ENCODE measurements at regions not wholly inside any gene's neighbourhood (a gene's known extent, or its start where the extent isn't known, plus 50 kb on each side); places are given as distances from the start of the nearest gene placed in this dataset. TPM values are rescaled to one million over a fixed set of nuclear protein-coding genes. Genes with fewer than 3 reads are reported as not detected.
"Not testable (repeated sequence)": the region's sequence is repeated elsewhere in the genome, so short reads cannot be mapped to it uniquely, and the experiment has no call there.

GRCh38 chr13:23105051-23105450 lies 75.7 kb upstream of the SGCG start:
- CTCF ChIA-PET: no interaction called here

GRCh38 chr13:23107665-23108064 lies 73.1 kb upstream of the SGCG start:
- no peak for TF ChIP-seq CTCF (IDR thresholded peaks at IDR 0.05; ENCODE audit: insufficient read depth, low read depth, low read length)

More at GRCh38 chr13:23105051-23105450, 75.7 kb upstream of the SGCG start:
- Histone ChIP-seq H3K27me3 (ENCODE audit: control insufficient read depth, insufficient read depth, low read length) (no peaks in the 10 kb centered on the region), H3K36me3 (ENCODE audit: control insufficient read depth, insufficient read depth, low read length) (no peaks in the 10 kb centered on the region), H3K4me3 (ENCODE audit: low read depth, low read length) (no peak overlapping the region)
- DNase-seq (ENCODE audit: low read depth): no peak
- no peak for TF ChIP-seq CTCF (IDR thresholded peaks at IDR 0.05; ENCODE audit: insufficient read depth, low read depth, low read length)
- POLR2A ChIA-PET: no interaction called here

GRCh38 chr13:23119131-23119530 lies 61.6 kb upstream of the SGCG start:
- H3K4me3 ChIP-seq (ENCODE audit: low read depth, low read length): no peak overlapping the region
- TF ChIP-seq CTCF (IDR thresholded peaks at IDR 0.05; ENCODE audit: insufficient read depth, low read depth, low read length): no peak
- no peak for DNase-seq (ENCODE audit: low read depth)
- no peaks in the 10 kb centered on the region for H3K27me3 ChIP-seq (ENCODE audit: control insufficient read depth, insufficient read depth, low read length)
- H3K36me3 ChIP-seq (ENCODE audit: control insufficient read depth, insufficient read depth, low read length): no peaks in the 10 kb centered on the region
- CTCF ChIA-PET: no interaction called here
- POLR2A ChIA-PET: no interaction called here

More at GRCh38 chr13:23107665-23108064, 73.1 kb upstream of the SGCG start:
- H3K27me3 ChIP-seq (ENCODE audit: control insufficient read depth, insufficient read depth, low read length): no peaks in the 10 kb centered on the region
- no peak for DNase-seq (ENCODE audit: low read depth)
- no peak overlapping the region for H3K4me3 ChIP-seq (ENCODE audit: low read depth, low read length)
- CTCF ChIA-PET: no interaction called here
- POLR2A ChIA-PET: no interaction called here
- H3K36me3 ChIP-seq (ENCODE audit: control insufficient read depth, insufficient read depth, low read length): no peaks in the 10 kb centered on the region

- H3K4me3 ChIP-seq (ENCODE audit: low read depth, low read length); CTCF ChIA-PET; H3K36me3 ChIP-seq (ENCODE audit: control insufficient read depth, insufficient read depth, low read length); DNase-seq (ENCODE audit: low read depth); H3K27me3 ChIP-seq (ENCODE audit: control insufficient read depth, insufficient read depth, low read length); POLR2A ChIA-PET: not testable (repeated sequence)
Measured at GRCh38 chr13:23127540-23127939, 53.2 kb upstream of the SGCG start.

- H3K4me3 ChIP-seq (ENCODE audit: low read depth, low read length): no peak overlapping the region
- TF ChIP-seq CTCF (IDR thresholded peaks at IDR 0.05; ENCODE audit: insufficient read depth, low read depth, low read length): no peak
- DNase-seq (ENCODE audit: low read depth): no peak
- ChIA-PET POLR2A (no interaction called here), CTCF (no interaction called here)
- no peaks in the 10 kb centered on the region for H3K36me3 ChIP-seq (ENCODE audit: control insufficient read depth, insufficient read depth, low read length)
- H3K27me3 ChIP-seq (ENCODE audit: control insufficient read depth, insufficient read depth, low read length): no peaks in the 10 kb centered on the region
Measured at GRCh38 chr13:23129331-23129730, 51.4 kb upstream of the SGCG start.

Small RNA genes lying in the stretch of these regions (small RNA-seq; reads per million reads assigned to genes)
- gene MTND3P1 (ENCODE audit: insufficient read length, low read depth, low replicate concordance) (not detected), gene RF00049 (ENCODE audit: insufficient read length, low read depth, low replicate concordance) (not detected)

All from BJ (cell line).